ENCODE measurements at regions not wholly inside any gene's neighbourhood (a gene's known extent, or its start where the extent isn't known, plus 50 kb on each side); places are given as distances from the start of the nearest gene placed in this dataset.
"Not testable (repeated sequence)": the region's sequence is repeated elsewhere in the genome, so short reads cannot be mapped to it uniquely, and the experiment has no call there.

- no peaks in the 10 kb centered on the region for H3K9me3 Mint-ChIP-seq
- H3K27me3 Mint-ChIP-seq, result peaks cover 16% of the 10 kb centered on the region
- intact Hi-C loops (cut with micrococcal nuclease), result no loop called here
- no peak overlapping the region for H3K4me3 Mint-ChIP-seq
- H3K36me3 Mint-ChIP-seq (ENCODE audit: low read depth), result no peaks in the 10 kb centered on the region
- no peak overlapping the region for H3K27ac Mint-ChIP-seq
- no peaks in the 10 kb centered on the region for H3K4me1 Mint-ChIP-seq (ENCODE audit: low read depth)
Observed at GRCh38 chr2:219737270-219737691, 109.9 kb downstream of the SLC4A3 start.

- Mint-ChIP-seq H3K9me3 (no peaks in the 10 kb centered on the region), H3K4me1 (ENCODE audit: low read depth) (no peaks in the 10 kb centered on the region), H3K27me3 (peaks cover 10% of the 10 kb centered on the region), H3K36me3 (ENCODE audit: low read depth) (no peaks in the 10 kb centered on the region), H3K4me3 (no peak overlapping the region), H3K27ac (no peak overlapping the region)
- intact Hi-C loops (cut with micrococcal nuclease), result no loop called here
Observed at GRCh38 chr2:219739066-219739465, 111.6 kb downstream of the SLC4A3 start.

- Mint-ChIP-seq H3K27ac (no peak overlapping the region), H3K4me3 (no peak overlapping the region), H3K9me3 (no peaks in the 10 kb centered on the region), H3K27me3 (peaks cover 10% of the 10 kb centered on the region), H3K36me3 (ENCODE audit: low read depth) (no peaks in the 10 kb centered on the region), H3K4me1 (ENCODE audit: low read depth) (no peaks in the 10 kb centered on the region)
- intact Hi-C loops (cut with micrococcal nuclease), result no loop called here
Observed at GRCh38 chr2:219739866-219740440, 112.5 kb downstream of the SLC4A3 start.

- Mint-ChIP-seq H3K27ac (no peak overlapping the region), H3K36me3 (ENCODE audit: low read depth) (no peaks in the 10 kb centered on the region), H3K9me3 (no peaks in the 10 kb centered on the region), H3K27me3 (peaks cover under 1% of the 10 kb centered on the region), H3K4me1 (ENCODE audit: low read depth) (no peaks in the 10 kb centered on the region), H3K4me3 (no peak overlapping the region)
- intact Hi-C loops (cut with micrococcal nuclease), result no loop called here
Observed at GRCh38 chr2:219743548-219743947, 116.1 kb downstream of the SLC4A3 start.

- no peaks in the 10 kb centered on the region for H3K27me3 Mint-ChIP-seq
- no peaks in the 10 kb centered on the region for H3K4me1 Mint-ChIP-seq (ENCODE audit: low read depth)
- H3K27ac Mint-ChIP-seq, result no peak overlapping the region
- H3K9me3 Mint-ChIP-seq, result no peaks in the 10 kb centered on the region
- H3K4me3 Mint-ChIP-seq, result no peak overlapping the region
- H3K36me3 Mint-ChIP-seq (ENCODE audit: low read depth), result no peaks in the 10 kb centered on the region
- intact Hi-C loops (cut with micrococcal nuclease), result no loop called here
Observed at GRCh38 chr2:219744066-219744465, 116.6 kb downstream of the SLC4A3 start.

- no peaks in the 10 kb centered on the region for H3K4me1 Mint-ChIP-seq (ENCODE audit: low read depth)
- no peaks in the 10 kb centered on the region for H3K9me3 Mint-ChIP-seq
- H3K27me3 Mint-ChIP-seq, result no peaks in the 10 kb centered on the region
- no peak overlapping the region for H3K4me3 Mint-ChIP-seq
- H3K27ac Mint-ChIP-seq, result no peak overlapping the region
- intact Hi-C loops (cut with micrococcal nuclease), result no loop called here
- H3K36me3 Mint-ChIP-seq (ENCODE audit: low read depth), result no peaks in the 10 kb centered on the region
Observed at GRCh38 chr2:219744600-219744999, 117.2 kb downstream of the SLC4A3 start.

DNA sequence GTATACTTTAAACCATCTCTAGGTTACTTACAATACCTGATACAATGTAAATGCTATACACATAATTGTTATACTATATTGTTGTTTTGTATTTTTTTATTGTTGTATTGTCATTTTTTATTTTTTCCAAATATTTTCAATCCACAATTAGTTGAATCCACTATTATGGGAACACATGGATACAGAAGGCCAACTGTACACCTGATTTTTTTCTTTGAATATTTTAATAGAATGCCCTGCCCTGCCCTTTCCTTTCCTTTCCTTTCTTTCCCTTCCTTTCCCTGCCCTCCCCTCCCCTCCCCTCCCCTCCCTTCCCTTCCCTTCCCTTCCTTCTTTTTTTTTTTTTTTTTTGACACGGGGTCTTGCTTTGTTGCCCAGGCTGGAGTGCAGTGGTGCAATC is 120.2 kb downstream of the SLC4A3 start:
- H3K4me3 Mint-ChIP-seq, result no peak overlapping the region
- intact Hi-C loops (cut with micrococcal nuclease), result no loop called here
- H3K9me3 Mint-ChIP-seq, result peaks cover 11% of the 10 kb centered on the region
- H3K27me3 Mint-ChIP-seq, result no peaks in the 10 kb centered on the region
- H3K27ac Mint-ChIP-seq, result no peak overlapping the region
- H3K4me1 Mint-ChIP-seq (ENCODE audit: low read depth), result no peaks in the 10 kb centered on the region
- H3K36me3 Mint-ChIP-seq (ENCODE audit: low read depth), result no peaks in the 10 kb centered on the region

DNA sequence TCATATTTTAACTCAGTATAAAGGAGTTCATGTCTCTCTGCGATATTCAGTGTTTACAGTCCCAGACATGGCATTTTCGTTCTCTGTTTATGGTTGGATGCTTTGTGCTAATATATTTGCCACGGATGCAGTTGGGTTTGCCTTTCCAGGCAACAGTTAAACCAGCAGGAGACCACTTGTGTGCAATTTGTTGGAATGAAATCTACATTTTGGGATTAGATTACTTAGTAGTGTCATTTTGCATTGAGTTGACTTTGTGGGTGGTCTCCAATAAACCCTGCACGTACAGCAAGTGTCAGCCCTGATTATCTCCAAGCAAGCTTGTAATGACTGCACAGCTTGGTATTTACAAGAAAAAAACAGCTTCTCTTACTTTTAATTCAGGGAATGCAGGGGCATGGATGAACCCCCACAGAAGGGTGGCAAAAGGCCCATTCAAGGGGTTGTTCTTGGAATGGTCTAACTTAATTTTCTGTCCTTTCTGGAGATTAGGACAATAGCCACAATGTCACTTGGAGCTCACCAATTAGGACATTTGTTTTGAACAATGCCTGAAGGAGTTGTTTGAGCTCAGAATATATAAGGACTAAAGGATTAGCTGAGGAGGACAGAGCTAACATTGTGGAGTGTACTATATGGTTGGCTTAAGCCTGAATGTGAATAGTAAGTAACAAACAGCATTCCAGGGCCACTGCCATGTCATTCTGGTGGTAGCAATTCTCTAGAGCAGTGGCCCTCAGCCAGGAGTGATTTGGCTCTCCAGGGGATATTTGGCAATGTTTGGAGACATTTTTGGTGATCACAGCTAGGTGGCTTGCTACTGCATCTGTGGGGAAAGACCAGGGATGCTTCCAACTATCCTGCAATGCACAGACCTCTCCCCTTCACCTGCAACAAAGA is 121.5 kb downstream of the SLC4A3 start:
- Mint-ChIP-seq H3K27me3 (no peaks in the 10 kb centered on the region), H3K9me3 (peaks cover 19% of the 10 kb centered on the region), H3K36me3 (ENCODE audit: low read depth) (no peaks in the 10 kb centered on the region), H3K4me3 (no peak overlapping the region), H3K4me1 (ENCODE audit: low read depth) (no peaks in the 10 kb centered on the region), H3K27ac (no peak overlapping the region)
- intact Hi-C loops (cut with micrococcal nuclease), result no loop called here

DNA sequence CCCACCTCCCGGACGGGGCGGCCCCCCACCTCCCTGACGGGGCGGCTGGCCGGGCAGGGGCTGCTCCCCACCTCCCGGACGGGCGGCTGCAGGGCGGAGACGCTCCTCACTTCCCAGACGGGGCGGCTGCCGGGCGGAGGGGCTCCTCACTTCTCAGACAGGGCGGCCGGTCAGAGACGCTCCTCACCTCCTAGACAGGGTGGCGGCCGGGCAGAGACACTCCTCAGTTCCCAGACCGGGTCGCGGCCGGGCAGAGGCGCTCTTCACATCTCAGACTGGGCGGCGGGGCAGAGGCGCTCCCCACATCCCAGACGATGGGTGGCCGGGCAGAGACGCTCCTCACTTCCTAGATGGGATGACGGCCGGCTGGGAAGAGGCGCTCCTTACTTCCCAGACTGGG is 123.7 kb downstream of the SLC4A3 start:
- peaks cover 41% of the 10 kb centered on the region for H3K9me3 Mint-ChIP-seq
- H3K36me3 Mint-ChIP-seq (ENCODE audit: low read depth); H3K4me1 Mint-ChIP-seq (ENCODE audit: low read depth); intact Hi-C loops (cut with micrococcal nuclease); H3K4me3 Mint-ChIP-seq; H3K27me3 Mint-ChIP-seq; H3K27ac Mint-ChIP-seq: not testable (repeated sequence)

GRCh38 chr2:219752726-219753125 is 125.3 kb downstream of the SLC4A3 start:
- Mint-ChIP-seq H3K4me3 (no peak overlapping the region), H3K36me3 (ENCODE audit: low read depth) (no peaks in the 10 kb centered on the region), H3K27me3 (no peaks in the 10 kb centered on the region), H3K9me3 (peaks cover 44% of the 10 kb centered on the region), H3K4me1 (ENCODE audit: low read depth) (no peaks in the 10 kb centered on the region), H3K27ac (no peak overlapping the region)
- intact Hi-C loops (cut with micrococcal nuclease), result no loop called here

DNA sequence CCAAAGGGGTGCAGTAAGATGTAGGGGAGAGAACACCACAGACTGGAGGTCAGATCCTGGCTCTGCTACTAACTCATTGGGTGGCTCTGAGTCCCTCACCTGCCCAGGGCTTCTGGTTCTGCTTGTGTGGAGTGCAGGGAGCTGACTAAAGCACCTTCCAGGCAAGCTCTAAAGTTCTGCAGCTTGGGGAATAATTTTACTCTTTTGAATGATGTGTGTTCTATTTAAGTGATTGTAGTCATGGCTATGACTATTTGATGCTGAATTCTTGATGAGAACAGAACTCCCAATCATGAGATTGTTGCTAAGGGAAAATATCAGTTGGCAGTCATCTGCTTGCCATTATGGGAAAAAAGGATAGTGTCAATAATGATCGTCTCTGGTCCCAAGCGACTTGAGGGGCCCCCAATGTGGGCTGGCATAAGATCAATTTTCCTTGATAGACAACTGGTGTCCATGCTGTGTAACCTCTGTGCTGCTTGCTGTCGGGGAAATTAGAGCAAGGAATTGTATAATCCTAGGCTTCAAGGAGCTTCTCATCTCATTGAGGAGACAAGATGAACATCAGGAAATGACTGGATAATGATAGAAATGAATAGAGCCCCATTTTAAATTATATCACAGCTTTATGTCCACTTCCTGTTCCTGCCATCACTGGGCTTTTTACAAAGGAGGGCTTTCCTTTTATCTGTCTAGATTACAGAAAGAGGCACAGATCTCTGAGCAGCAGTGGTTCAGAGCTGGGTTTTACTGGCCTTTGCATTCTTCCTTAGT is 131.7 kb downstream of the SLC4A3 start:
- no peak overlapping the region for H3K4me3 Mint-ChIP-seq
- peaks cover 23% of the 10 kb centered on the region for H3K9me3 Mint-ChIP-seq
- no peak overlapping the region for H3K27ac Mint-ChIP-seq
- no peaks in the 10 kb centered on the region for H3K4me1 Mint-ChIP-seq (ENCODE audit: low read depth)
- peaks cover 1% of the 10 kb centered on the region for H3K27me3 Mint-ChIP-seq
- intact Hi-C loops (cut with micrococcal nuclease), result no loop called here
- H3K36me3 Mint-ChIP-seq (ENCODE audit: low read depth), result no peaks in the 10 kb centered on the region

- Mint-ChIP-seq H3K36me3 (ENCODE audit: low read depth) (no peaks in the 10 kb centered on the region), H3K27ac (no peak overlapping the region), H3K27me3 (peaks cover 1% of the 10 kb centered on the region), H3K4me3 (no peak overlapping the region), H3K4me1 (ENCODE audit: low read depth) (no peaks in the 10 kb centered on the region), H3K9me3 (peaks cover 23% of the 10 kb centered on the region)
- intact Hi-C loops (cut with micrococcal nuclease), result no loop called here
Observed at GRCh38 chr2:219759801-219760200, 132.4 kb downstream of the SLC4A3 start.

- H3K36me3 Mint-ChIP-seq (ENCODE audit: low read depth), result no peaks in the 10 kb centered on the region
- H3K4me1 Mint-ChIP-seq (ENCODE audit: low read depth), result no peaks in the 10 kb centered on the region
- intact Hi-C loops (cut with micrococcal nuclease), result no loop called here
Observed at GRCh38 chr2:219765231-219765911, 137.9 kb downstream of the SLC4A3 start.

GRCh38 chr2:219766658-219767057 is 139.2 kb downstream of the SLC4A3 start:
- Mint-ChIP-seq H3K27me3 (no peaks in the 10 kb centered on the region), H3K9me3 (peaks cover 19% of the 10 kb centered on the region), H3K4me1 (ENCODE audit: low read depth) (no peaks in the 10 kb centered on the region), H3K27ac (no peak overlapping the region), H3K4me3 (no peak overlapping the region), H3K36me3 (ENCODE audit: low read depth) (no peaks in the 10 kb centered on the region)
- intact Hi-C loops (cut with micrococcal nuclease), result no loop called here

More at GRCh38 chr2:219765231-219765911, 137.9 kb downstream of the SLC4A3 start:
- Mint-ChIP-seq H3K4me3 (no peak overlapping the region), H3K27ac (no peak overlapping the region), H3K9me3 (peaks cover 17% of the 10 kb centered on the region), H3K27me3 (peaks cover 1% of the 10 kb centered on the region)
